Activated CD8-positive, alpha-beta memory T cell treated with anti-CD3 and anti-CD28 coated beads, Interleukin-2, amount 50 U/mL, for 48 hours (primary cell): ENCODE measurements at regions not wholly inside any gene's neighbourhood (a gene's known extent, or its start where the extent isn't known, plus 50 kb on each side); places are given as distances from the start of the nearest gene placed in this dataset.

ENCODE experiments used
- DNase-seq: peaks from one replicate; pipeline ENCODE4 v3.0.0-alpha.2; 2020

DNA sequence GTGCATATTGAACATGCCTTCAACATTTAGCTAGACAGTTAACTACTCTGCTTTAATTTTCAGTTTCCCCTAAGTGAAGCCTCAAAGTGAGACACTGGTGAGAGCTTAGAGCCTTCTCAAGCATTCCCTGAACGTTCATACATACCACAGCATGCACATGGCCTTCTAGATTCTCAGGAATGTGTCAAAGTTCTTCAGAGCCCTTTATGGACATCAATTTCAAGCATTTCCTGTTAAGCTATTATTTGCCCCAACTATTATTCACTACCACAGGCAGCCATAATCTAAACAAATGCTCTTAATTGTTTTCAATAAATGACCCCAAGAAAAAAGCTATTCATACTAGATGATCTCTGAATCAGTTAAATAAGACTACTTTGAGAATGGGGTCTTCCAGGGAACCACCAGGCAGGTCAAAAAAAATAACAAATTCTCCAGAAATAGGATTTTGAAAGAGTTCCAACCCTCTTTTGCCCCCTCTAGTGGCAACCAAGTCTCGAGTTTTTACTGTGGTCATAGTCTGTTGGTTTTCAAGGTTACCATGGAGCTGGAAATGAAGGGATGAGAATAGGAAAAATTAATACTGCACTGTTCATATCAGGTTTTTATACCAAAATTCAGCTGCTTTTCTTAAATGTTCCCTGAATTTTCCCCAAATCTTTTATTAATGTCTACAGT, 235.4 kb downstream of the RAB28 start:
- no peak for DNase-seq

DNA sequence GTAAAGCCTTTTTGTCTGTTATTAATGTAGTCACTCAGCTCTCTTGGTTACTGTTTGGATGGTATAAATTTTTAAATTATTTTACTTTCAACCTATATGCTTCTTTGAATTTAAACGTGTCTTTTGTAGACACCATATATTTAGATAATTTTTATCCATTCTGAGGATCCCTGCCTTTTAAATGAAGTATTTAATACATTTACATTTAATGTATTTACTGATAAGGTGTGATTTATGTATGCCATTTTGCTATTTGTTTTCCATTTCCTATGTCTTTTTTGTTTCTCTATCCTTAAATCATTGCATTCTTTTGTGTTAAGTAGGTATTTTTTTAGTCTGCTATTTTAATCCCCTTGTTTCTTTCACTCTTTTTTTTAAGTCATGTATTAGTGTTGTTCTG, 238.0 kb downstream of the RAB28 start:
- DNase-seq, result no peak

DNA sequence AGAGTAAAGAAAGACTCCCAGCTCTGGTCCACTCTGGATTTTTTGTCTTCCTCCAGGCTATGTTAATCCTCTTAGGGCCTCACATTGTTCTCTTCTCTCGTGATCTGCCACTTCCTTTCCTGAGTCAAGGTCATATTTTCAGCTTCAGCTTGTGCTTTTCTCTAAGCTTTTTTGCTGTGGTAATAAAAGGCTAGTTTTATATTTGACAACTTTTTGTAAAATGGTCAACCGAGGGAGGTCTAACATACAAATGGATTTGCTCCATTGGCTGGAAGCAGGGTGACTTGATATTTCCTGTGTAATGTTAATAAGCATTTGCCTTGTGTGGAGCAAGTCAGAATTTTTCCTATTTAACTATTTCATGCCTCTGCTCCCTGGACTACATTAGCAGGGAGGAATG, 239.7 kb downstream of the RAB28 start:
- no peak for DNase-seq

DNA sequence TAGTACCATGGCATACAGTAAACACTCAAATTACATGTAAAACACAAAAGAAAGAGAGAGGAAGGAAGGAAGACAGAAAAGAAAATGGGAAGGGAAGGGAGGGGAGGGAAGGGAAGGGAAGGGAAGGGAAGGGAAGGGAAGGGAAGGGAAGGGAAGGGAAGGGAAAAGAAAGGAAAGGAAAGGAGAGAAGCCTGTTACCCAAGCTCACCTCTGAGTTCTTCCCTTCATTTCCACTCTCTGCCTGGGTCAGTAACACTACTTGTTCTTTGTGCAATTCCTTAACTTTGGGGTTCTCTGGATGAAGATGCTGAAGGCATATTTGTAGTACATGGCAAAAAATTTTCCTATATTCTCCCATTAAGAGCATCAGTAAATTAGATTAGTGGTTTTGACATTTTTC, 241.0 kb downstream of the RAB28 start:
- no peak for DNase-seq

DNA sequence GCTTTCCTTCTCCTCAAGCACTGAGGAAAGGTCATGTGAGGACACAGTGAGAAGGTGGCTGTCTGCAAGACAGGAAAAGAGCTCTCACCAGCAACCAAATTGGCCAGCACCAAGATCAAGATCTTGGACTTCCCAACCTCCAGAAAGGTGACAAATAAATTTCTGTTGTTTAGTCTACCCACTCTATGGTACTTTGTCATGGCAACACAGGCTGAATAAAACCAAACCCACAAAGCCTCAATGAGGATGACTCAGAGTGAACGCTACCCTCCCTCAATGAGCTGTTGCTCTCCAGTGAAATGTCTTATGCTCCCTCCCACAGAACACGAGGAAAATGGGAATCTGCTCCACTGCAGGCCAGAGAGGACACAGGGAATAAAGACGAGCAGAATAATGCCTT, 244.1 kb downstream of the RAB28 start:
- no peak for DNase-seq

DNA sequence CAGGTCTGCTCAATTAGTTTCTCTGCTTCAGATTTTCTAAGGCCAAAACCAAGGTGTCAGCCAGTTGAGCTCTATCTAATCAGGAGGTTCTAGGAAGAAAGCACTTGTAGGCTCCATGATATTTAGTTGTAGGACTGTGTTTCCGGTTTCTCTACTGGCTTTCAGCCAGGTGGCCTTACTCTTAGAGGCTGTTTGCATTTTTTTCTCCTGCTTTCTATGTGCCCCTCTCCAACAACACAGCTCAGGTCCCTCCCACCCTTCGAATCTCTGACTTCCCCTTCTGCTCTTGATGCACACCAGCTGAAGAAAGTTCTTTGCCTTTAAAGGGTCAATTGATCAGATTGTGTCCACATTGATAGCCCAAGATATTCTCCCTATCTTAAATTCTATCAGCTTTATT, 245.2 kb downstream of the RAB28 start:
- no peak for DNase-seq

DNA sequence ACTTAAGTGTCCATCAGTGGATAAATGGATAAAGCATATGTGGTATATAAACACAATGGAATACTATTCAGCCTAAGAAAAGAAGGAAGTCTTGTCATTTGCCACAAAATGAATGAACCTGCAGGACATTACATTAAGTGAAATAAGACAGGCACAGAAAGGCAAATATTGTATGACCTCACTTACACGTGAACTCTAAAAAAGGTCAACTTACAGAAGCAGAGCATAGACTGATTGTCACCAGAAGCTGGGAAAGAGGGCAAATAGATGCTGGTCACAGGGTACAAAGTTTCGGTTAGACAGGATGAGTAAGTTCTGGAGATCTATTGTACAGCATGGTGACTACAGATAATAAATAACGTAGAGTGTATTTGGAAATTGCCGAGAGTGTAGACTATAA, 247.7 kb downstream of the RAB28 start:
- DNase-seq, result no peak

DNA sequence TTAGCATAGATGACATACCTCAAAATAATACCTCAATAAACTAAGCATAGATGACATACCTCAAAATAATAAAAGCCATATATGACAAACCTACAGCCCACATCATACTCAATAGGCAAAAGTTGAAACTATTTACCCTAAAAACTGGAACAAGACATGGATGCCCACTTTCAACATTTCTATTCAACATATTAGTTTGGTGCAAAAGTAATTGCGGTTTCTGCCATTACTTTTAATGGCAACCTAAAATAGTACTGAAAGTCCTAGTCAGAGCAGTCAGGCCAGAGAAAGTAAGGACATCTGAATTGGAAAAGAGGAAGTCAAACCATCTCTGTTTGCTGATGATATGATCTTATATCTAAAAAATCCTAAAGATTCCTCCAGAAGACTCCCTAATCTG, 250.4 kb downstream of the RAB28 start:
- no peak for DNase-seq

DNA sequence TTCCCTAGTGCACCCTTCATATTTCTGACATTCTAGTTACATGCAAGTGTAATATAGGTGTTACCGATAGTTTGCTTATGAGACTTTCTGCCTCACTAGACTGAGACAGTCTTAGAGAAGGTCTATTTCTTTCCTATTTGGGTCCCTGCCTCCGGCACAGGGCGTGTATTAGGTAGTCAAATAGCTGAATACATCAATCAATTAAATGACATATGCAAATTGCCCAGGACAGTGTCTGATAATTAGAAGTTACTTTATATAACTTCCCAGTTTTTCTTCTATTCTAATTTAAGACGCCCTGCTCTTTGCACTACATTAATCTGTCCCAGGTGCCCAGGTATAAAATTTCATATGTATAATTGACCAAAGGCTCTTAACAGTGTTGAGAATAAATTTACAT, 264.2 kb downstream of the RAB28 start:
- DNase-seq, result no peak

DNA sequence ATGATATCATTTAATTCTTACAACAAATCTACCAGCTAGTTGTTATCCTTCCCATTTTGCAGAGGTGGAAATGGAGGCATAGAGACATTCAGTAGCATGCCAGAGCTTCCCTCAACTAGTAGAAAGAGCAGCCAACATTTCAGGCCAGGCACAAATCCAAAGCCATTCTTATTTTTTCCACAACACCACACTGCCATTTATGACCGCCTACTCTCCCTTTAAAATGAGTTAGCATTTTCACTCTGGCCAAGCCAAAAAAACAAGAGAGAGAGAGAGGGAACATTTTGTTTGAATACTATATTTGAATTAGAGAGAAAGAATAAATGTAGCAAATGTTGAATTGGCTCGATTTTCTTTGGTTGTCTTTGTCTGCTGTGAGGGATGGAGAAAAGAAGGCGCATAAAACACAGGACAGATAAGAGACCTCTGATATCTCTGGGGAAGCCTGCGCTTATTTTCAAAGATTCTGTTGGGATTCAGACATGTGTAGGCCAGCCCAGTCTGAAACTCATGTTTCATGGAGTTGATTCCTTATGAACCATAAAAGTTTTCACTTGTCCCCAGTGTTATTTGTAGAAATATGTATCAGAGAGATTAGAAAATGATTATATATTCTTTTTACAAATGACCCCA, 265.7 kb downstream of the RAB28 start:
- DNase-seq, result no peak

DNA sequence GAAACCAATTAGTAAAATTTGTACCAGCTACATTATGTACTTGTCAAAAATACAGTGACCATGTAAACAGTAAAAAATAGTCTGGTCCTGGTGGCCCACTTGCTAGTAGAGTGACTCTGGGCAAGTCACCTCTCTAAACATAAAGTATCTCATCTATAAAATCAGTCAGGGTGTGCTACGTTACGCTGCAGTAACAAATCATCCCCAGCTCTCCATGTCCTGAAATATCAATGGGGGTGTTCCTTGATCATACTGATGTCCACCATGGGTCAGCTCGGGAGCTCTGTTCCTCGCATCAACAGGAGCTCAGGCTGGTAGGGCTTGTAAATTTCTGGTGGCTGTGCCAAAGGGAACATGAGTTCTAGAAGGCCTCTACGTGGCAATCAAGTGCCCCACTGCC, 268.6 kb downstream of the RAB28 start:
- no peak for DNase-seq

DNA sequence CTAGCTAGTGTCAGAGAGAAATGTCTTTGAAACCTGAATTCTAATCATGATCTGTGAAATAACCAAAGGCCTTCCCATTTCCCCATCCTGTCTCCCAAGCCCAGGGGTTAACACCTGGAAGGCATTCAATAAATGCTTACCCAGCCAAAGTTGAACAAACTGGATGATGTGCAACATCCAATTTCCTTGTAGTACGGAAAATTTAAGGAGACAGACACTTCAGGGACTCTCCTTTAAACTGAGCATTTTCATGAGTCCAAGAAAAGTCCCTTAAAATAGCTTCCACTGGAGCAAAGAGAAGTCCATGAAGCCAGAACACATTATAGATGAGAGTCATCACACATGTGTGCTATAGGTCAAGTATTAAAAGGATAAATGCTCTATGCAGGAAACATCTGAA, 271.2 kb downstream of the RAB28 start:
- DNase-seq, result no peak

DNA sequence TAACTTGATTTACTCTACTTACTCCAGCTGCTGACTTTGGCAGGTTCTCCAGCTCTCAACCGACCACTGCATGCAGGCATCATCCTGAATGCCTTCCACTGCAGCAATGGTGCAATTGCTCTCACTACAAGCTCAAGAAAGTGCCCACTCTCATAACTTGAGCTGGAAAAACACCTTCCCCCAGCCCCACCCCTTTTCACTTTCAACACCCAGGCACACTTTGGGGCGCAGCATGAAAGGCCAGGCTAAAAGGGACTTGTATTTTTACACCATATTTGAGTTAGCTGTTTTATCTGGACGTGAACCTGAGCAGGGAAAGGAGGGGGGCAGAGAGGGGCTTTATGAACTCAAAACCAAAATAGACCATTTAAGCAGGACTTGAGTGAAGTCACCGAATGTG, 274.5 kb downstream of the RAB28 start:
- no peak for DNase-seq

DNA sequence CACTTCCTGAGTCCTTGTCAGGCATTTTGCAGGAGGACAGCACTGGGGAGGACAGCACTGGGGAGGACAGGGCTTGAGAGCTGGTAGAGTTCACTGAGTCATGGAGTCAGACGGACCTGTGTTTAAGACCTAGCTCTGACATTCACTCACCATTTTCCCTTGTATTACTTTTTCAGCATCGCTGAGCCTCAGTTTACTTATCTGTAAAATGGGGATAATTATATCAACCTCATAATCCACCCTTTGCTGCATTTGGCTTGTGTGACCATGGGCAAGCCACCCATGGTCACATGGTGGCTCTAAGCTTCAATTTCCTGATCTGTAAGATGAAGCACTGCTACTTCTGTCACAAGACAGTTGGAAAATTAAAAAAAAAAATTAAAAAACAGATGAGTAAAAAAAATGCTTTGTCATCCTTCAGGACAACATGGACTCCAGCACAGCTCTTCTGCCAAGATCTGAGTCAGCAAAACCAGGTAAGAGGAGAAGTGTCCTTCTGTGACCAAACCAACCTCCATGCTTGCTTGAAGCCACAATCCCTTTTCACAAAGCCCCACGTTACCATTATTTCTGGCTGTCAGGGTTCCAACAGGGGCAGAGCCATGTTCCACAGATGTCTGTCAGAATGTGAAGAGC, 275.5 kb downstream of the RAB28 start:
- no peak for DNase-seq

DNA sequence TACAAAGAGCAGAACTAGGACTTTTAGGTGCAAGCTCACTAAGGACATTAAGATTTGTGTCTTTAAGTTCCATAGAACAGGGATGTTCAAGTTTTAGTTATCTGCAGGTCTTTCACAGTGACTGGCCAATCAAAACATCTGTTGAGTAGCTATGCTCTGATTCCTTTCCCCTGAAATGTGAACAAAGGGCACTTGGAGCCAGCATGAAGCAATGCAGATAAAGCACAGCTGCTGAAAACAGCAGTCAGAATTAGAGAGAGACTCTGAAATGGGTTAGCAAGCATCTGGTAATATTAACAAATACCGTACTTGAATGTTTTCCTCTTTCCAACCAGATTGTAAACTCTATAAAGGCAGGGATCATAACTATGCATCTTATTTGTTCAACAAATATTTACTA, 276.9 kb downstream of the RAB28 start:
- no peak for DNase-seq

DNA sequence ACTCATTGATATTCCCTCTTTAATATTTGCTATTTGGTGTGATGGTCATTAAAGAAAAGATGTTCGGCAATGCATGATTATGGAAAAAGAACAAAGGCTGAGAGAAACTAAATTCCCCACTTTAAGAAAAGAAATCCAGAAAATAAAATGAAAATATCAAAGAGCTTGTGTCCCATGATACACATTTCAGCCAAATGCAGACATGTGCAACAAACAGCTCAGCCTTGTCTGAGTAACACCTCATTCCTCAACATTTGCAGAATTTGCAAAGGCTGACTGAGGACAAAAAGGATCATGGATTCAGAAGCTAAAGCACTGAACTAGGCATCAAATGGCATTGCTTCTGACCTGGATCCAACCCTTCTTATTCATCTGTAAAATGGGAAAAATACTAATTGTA, 281.0 kb downstream of the RAB28 start:
- no peak for DNase-seq

DNA sequence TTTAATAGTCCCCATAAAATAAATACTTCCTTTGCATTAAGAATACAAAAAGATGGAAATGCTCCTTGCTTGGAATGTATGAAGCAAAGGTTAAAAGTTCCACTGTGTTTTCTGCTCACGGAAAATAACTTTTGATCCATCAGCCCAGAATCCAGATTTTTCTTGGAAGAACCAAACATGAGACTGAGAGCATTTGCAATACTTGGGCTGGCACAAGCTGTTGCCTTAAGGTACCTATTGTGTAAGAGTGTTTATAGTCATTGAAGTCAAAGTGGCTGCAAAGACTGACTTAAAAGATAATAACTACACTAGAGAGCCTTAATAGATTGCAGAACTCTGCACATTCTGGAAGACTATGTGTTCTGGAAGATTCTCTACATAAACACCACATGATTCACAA, 281.4 kb downstream of the RAB28 start:
- DNase-seq, result no peak

DNA sequence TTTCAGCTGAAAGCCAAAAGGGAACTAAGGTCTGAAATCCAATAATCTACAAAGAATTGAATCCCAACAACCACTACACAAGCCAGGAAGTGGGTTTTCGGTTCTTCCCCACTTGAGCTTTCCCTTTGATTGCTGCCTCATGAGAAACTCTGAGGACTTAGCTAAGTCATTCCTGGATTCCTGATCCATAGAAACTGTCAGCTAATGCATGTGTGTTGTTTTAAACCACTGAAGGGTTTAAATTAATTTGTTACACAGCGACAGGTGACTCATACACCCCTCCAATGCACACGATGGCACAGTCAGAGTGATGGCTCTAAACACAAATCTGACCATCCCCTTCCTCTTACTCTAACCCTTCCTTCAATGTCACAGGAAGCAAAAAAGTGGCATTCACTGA, 282.9 kb downstream of the RAB28 start:
- DNase-seq, result no peak

DNA sequence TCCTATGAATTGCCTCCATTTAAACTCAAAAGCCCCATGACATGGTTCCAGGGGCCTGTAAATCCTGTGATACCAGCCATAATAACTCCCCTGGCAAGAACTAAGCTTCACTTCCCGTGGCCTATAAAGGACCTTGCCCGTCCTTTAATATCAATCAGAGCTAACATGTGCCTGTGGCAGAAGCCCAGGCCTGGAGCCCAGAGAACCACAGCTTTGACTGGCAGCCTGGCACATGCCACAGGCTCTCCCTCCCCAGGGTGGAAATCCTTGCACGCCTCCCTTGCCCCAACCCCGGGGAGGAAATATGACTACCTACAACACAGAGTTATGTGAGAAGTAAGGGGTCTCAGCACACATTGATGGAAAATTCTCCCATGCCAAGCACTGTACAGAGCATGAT, 287.4 kb downstream of the RAB28 start:
- no peak for DNase-seq

DNA sequence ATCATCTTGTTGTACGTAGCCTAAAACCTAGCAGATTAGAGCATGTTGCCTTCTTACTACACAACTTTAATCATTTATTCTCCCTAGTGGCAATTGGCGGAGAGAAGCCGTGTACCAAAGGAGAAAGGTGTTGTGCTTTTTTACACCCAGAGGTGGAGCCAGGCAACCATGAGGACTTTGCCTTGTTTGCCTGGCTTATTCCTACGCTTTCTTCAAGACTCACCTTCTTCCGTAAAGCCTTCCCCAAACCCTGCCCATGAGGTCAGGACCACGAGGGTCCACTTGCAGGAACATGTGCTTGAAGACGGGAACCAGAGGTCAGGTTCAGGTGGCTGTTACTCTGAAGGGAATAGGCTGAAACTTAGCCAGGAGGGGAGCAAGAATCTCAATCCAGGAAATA, 290.5 kb downstream of the RAB28 start:
- DNase-seq, result no peak

DNA sequence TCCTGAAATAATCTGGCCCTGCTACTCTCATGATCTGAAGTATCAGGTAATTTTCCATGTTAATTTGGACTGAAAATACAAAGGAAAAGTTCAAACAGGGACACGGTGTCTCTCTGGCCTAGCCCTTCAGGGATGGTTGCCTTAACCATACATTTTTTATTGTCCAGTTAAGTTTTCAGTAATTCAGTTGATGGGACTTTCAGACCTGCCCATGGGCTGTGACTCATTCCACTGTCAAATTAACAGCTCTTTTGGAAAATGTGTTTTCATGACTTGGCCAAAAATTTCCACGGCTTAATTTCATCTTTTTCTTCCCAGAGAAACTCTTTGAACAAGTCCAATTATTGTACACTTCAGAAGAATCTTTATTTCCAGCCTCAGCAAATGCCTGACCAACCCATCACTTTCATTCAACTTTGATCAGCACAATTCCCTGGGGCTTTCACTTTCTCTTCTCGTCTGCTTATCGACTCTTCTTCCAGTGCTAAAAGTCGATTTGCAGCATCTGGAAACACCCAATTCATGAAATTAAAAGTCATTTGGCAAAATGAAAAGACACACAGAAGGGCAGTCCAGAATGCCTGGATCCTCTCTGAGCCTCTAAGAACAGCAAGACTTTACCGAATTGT, 293.9 kb downstream of the RAB28 start:
- DNase-seq, result no peak

DNA sequence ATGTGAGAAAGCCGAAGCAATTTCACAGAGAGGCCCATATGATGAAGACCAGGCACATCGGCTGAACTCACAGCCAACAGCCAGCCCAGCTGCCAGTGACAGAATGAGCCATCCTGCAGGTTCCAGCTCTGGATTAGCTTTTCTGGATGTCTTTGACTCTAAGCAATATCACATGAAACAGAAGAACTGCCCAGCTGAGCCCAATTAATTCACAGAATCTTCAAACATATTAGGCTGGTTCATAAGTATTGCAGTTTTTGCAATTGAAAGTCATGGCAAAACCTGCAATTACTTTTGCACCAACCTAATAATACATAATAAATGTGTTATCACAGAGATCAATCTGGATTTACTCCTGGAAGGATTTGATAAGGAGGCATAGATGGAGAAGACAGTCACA, 299.9 kb downstream of the RAB28 start:
- DNase-seq, result no peak

DNA sequence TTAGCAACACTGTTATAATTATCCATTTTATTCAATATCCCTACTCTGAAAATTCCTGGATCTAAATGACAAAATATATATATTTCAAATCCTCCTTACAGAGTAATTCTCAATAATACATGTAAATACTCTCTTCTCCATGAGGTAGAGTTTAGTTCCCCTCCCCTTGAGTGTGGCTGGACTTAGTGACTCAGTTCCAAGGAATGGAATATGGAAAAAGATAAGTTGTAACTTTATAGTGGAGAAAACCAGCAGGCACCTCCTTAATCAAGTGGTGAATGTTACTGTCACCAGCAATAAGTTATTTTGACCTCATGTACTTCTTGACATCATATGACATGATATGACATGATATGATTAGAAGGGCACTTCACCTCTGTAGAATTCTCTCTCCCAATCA, 302.0 kb downstream of the RAB28 start:
- DNase-seq, result no peak

DNA sequence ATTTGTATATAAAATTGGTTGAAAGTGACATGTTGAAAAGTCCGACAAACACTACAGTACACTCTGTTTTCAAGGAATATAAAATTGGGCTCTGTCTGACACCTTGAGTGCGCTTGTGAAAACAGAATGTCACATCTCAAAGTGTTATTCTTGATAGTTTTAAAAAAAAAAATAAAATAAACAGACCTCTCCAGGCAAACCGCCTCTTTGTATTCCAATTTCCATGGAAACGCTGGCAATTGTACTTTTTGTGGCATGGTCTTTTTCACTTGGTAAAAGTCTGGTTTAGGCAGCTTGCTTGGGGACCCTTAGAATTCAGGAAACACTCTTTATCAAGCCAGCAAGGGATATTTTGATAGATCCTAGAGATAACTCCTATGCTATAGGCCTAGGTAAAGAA, 302.5 kb downstream of the RAB28 start:
- DNase-seq, result no peak
